ENCODE measurements at regions not wholly inside any gene's neighbourhood (a gene's known extent, or its start where the extent isn't known, plus 50 kb on each side); places are given as distances from the start of the nearest gene placed in this dataset.
"Not testable (repeated sequence)": the region's sequence is repeated elsewhere in the genome, so short reads cannot be mapped to it uniquely, and the experiment has no call there.

- ATAC-seq, DNase-seq: not testable (repeated sequence)
Measured at GRCh38 chr1:120238867-120239266, 62.5 kb upstream of the SEC22B start.

- DNase-seq, ATAC-seq: not testable (repeated sequence)
Measured at GRCh38 chr1:120233661-120234018, 57.3 kb upstream of the SEC22B start.

- DNase-seq = not testable (repeated sequence)
- peak; percentile 97 for ATAC-seq
Measured at GRCh38 chr1:120232834-120233660, 56.7 kb upstream of the SEC22B start.

- not testable (repeated sequence) for DNase-seq
- ATAC-seq = peak; percentile 34
Measured at GRCh38 chr1:120229835-120230234, 53.5 kb upstream of the SEC22B start.

Measured in stimulated activated naive CD8-positive, alpha-beta T cell treated with anti-CD3 and anti-CD28 coated beads, Interleukin-15, Interleukin-2, amounts not matched to agents 100 U/mL and 50 U/mL, for 24 hours (primary cell).